Spinal cord (tissue), 9 donors: ENCODE measurements at regions not wholly inside any gene's neighbourhood (a gene's known extent, or its start where the extent isn't known, plus 50 kb on each side); places are given as distances from the start of the nearest gene placed in this dataset.
"Not testable (repeated sequence)": the region's sequence is repeated elsewhere in the genome, so short reads cannot be mapped to it uniquely, and the experiment has no call there.

ENCODE experiments used
- DNase-seq, 6 donors: peaks; one replicate each; pipeline versions ENCODE4 v3.0.0 to v3.0.0-alpha.2; 2013 to 2015; ENCODE audit warnings: low spot score in 6 of 6, low read depth in 4 of 6
- H3K27ac ChIP-seq: one replicate; pipeline ENCODE4 v1.5.1; 2013; ENCODE audit warnings: low read depth, low read length, control low read depth
- H3K27me3 ChIP-seq: one replicate; pipeline ENCODE4 v1.6.1; 2013; ENCODE audit warnings: low read length; ENCODE audit not compliant: control insufficient read depth, insufficient read depth
- H3K36me3 ChIP-seq: one replicate; pipeline ENCODE4 v1.6.1; 2013; ENCODE audit warnings: low read length; ENCODE audit not compliant: control insufficient read depth, insufficient read depth
- H3K4me1 ChIP-seq: one replicate; pipeline ENCODE4 v1.6.1; 2013; ENCODE audit warnings: low read length; ENCODE audit not compliant: control insufficient read depth, insufficient read depth
- H3K4me3 ChIP-seq: one replicate; pipeline ENCODE4 v1.5.1; 2013; ENCODE audit warnings: low read depth, low read length, control low read depth
- H3K9me3 ChIP-seq: one replicate; pipeline ENCODE4 v1.6.1; 2013; ENCODE audit warnings: low read length; ENCODE audit not compliant: control insufficient read depth, insufficient read depth
- WGBS: methylation state at CpG from one replicate; pipeline ENCODE4 v1.1.5; 2013; ENCODE audit warnings: missing lambda C conversion rate; ENCODE audit not compliant: insufficient coverage; 5-methylcytosine and 5-hydroxymethylcytosine counted together
- donor health status: healthy.

- no CpG with 5 or more reads among the region's 8 CpGs for whole genome bisulfite sequencing
- not testable (repeated sequence) for DNase-seq, H3K4me3 ChIP-seq, H3K9me3 ChIP-seq, H3K36me3 ChIP-seq, H3K27me3 ChIP-seq, H3K4me1 ChIP-seq, H3K27ac ChIP-seq
These were observed 310.0 kb downstream of the FOXD4L4 start for GRCh38 chr9:66046992-66047391.

- not testable (repeated sequence) for H3K4me3 ChIP-seq, H3K27ac ChIP-seq, H3K27me3 ChIP-seq, H3K9me3 ChIP-seq, H3K4me1 ChIP-seq, H3K36me3 ChIP-seq, DNase-seq
- no CpG with 5 or more reads among the region's 2 CpGs for WGBS
These were observed 312.8 kb downstream of the FOXD4L4 start for GRCh38 chr9:66049721-66050120.

- H3K4me1 ChIP-seq, DNase-seq, H3K4me3 ChIP-seq, H3K36me3 ChIP-seq, H3K9me3 ChIP-seq, H3K27me3 ChIP-seq, H3K27ac ChIP-seq: not testable (repeated sequence)
- WGBS, result no CpG with 5 or more reads among the region's 2 CpGs
These were observed 317.8 kb downstream of the FOXD4L4 start for GRCh38 chr9:66054705-66055104.

GRCh38 chr9:66060681-66061080 lies 323.7 kb downstream of the FOXD4L4 start:
- not testable (repeated sequence) for H3K4me3 ChIP-seq, H3K27ac ChIP-seq, H3K36me3 ChIP-seq, H3K9me3 ChIP-seq, H3K4me1 ChIP-seq, DNase-seq, H3K27me3 ChIP-seq
- WGBS, result no CpG with 5 or more reads among the region's 1 CpG

GRCh38 chr9:66063822-66064221 lies 326.9 kb downstream of the FOXD4L4 start:
- H3K9me3 ChIP-seq, H3K27ac ChIP-seq, H3K4me1 ChIP-seq, DNase-seq, H3K36me3 ChIP-seq, H3K27me3 ChIP-seq, H3K4me3 ChIP-seq: not testable (repeated sequence)
- no CpG with 5 or more reads among the region's 1 CpG for WGBS

- not testable (repeated sequence) for H3K9me3 ChIP-seq, DNase-seq, H3K4me1 ChIP-seq, H3K4me3 ChIP-seq, H3K27me3 ChIP-seq, H3K36me3 ChIP-seq, H3K27ac ChIP-seq
- WGBS, result no CpG with 5 or more reads among the region's 5 CpGs
These were observed 328.8 kb downstream of the FOXD4L4 start for GRCh38 chr9:66065735-66066134.

- no CpG with 5 or more reads among the region's 4 CpGs for WGBS
These were observed 330.3 kb downstream of the FOXD4L4 start for GRCh38 chr9:66067231-66067630.

GRCh38 chr9:66068451-66068989 lies 331.6 kb downstream of the FOXD4L4 start:
- H3K4me1 ChIP-seq, H3K9me3 ChIP-seq, H3K36me3 ChIP-seq, H3K4me3 ChIP-seq, H3K27me3 ChIP-seq, H3K27ac ChIP-seq: not testable (repeated sequence)
- DNase-seq, result peak in 1 of 6 donors; percentile 1
- WGBS, result no CpG with 5 or more reads among the region's 4 CpGs

More at GRCh38 chr9:66067231-66067630, 330.3 kb downstream of the FOXD4L4 start:
- H3K4me1 ChIP-seq, H3K9me3 ChIP-seq, H3K36me3 ChIP-seq, H3K27me3 ChIP-seq, H3K4me3 ChIP-seq, H3K27ac ChIP-seq, DNase-seq: not testable (repeated sequence)

- DNase-seq, H3K9me3 ChIP-seq, H3K4me1 ChIP-seq, H3K27me3 ChIP-seq, H3K4me3 ChIP-seq, H3K27ac ChIP-seq, H3K36me3 ChIP-seq: not testable (repeated sequence)
- whole genome bisulfite sequencing, result no CpG with 5 or more reads among the region's 2 CpGs
These were observed 332.1 kb downstream of the FOXD4L4 start for GRCh38 chr9:66069025-66069424.

GRCh38 chr9:66073111-66073510 lies 336.2 kb downstream of the FOXD4L4 start:
- not testable (repeated sequence) for DNase-seq, H3K9me3 ChIP-seq, H3K4me1 ChIP-seq, H3K27ac ChIP-seq, H3K27me3 ChIP-seq, H3K36me3 ChIP-seq, H3K4me3 ChIP-seq
